HL-60 (cell line): ENCODE measurements at regions not wholly inside any gene's neighbourhood (a gene's known extent, or its start where the extent isn't known, plus 50 kb on each side); places are given as distances from the start of the nearest gene placed in this dataset.

ENCODE experiments used
- CTCF ChIP-seq: IDR thresholded peaks from one replicate; pipeline ENCODE4 v1.5.1; 2011; ENCODE audit warnings: low read length, control low read depth, inconsistent platforms; ENCODE audit not compliant: insufficient read depth
- POLR2AphosphoS5 ChIP-seq: IDR thresholded peaks from 2 replicates; pipeline ENCODE4 v1.6.1; 2012; ENCODE audit warnings: low read depth
- TF ChIP-seq, protein P1 (sequence below): IDR thresholded peaks from 2 replicates; pipeline ENCODE4 v1.6.1; 2012; ENCODE audit warnings: low read depth; ENCODE audit not compliant: insufficient replicate concordance

DNA sequence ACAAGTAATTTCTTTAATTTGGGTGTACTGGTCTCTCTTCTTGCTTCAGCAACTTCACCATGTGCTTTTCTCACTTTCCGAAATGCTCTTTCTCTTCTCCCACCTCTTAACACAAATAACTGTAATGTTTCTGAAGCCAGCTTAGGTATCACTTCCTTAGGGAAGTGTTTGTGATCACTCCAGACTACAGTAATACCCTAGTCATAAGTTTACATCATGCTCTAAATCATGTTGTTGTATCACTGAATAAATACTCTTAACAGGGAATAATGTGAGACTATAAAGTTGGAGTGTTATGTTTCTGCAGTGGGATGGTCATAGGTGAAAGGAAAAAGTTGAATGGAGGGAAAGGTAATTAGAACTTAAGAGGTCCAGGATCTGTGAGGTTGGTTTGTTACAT, 712.3 kb downstream of the C4orf33 start:
- TF ChIP-seq CTCF (no peak), POLR2AphosphoS5 (no peak)
- TF ChIP-seq, protein P1, sequence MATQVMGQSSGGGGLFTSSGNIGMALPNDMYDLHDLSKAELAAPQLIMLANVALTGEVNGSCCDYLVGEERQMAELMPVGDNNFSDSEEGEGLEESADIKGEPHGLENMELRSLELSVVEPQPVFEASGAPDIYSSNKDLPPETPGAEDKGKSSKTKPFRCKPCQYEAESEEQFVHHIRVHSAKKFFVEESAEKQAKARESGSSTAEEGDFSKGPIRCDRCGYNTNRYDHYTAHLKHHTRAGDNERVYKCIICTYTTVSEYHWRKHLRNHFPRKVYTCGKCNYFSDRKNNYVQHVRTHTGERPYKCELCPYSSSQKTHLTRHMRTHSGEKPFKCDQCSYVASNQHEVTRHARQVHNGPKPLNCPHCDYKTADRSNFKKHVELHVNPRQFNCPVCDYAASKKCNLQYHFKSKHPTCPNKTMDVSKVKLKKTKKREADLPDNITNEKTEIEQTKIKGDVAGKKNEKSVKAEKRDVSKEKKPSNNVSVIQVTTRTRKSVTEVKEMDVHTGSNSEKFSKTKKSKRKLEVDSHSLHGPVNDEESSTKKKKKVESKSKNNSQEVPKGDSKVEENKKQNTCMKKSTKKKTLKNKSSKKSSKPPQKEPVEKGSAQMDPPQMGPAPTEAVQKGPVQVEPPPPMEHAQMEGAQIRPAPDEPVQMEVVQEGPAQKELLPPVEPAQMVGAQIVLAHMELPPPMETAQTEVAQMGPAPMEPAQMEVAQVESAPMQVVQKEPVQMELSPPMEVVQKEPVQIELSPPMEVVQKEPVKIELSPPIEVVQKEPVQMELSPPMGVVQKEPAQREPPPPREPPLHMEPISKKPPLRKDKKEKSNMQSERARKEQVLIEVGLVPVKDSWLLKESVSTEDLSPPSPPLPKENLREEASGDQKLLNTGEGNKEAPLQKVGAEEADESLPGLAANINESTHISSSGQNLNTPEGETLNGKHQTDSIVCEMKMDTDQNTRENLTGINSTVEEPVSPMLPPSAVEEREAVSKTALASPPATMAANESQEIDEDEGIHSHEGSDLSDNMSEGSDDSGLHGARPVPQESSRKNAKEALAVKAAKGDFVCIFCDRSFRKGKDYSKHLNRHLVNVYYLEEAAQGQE: no peak
